Type B pancreatic cell (in vitro differentiated cells): ENCODE measurements at regions not wholly inside any gene's neighbourhood (a gene's known extent, or its start where the extent isn't known, plus 50 kb on each side); places are given as distances from the start of the nearest gene placed in this dataset.

Source experiments
- DNase-seq: peaks from one replicate; pipeline ENCODE4 v3.0.0; 2021; ENCODE audit warnings: mixed read lengths; ENCODE audit not compliant: unreplicated experiment; ENCODE audit errors: extremely low spot score
- H3K27ac Mint-ChIP-seq: 2 replicates; pipeline ENCODE4 v1.8.0; 2021; ENCODE audit warnings: mild to moderate bottlenecking, mixed read lengths
- H3K27me3 Mint-ChIP-seq: 2 replicates; pipeline ENCODE4 v1.8.0; 2021; ENCODE audit warnings: mixed read lengths
- H3K36me3 Mint-ChIP-seq: 2 replicates; pipeline ENCODE4 v1.8.0; 2021; ENCODE audit warnings: mixed read lengths
- H3K4me1 Mint-ChIP-seq: one replicate; pipeline ENCODE4 v1.8.0; 2021; ENCODE audit warnings: mixed read lengths; ENCODE audit not compliant: unreplicated experiment
- H3K4me3 Mint-ChIP-seq: 2 replicates; pipeline ENCODE4 v1.8.0; 2021; ENCODE audit warnings: mild to moderate bottlenecking, mixed read lengths
- H3K9me3 Mint-ChIP-seq: 2 replicates; pipeline ENCODE4 v1.8.0; 2021; ENCODE audit warnings: mixed read lengths
- TF ChIP-seq, protein P1 (sequence below): fragments of 200-600 bp; sonication (generic); conservative IDR thresholded peaks from 2 replicates; pipeline ENCODE4 v1.5.0; 2021; ENCODE audit warnings: antibody characterized with exemption, mild to moderate bottlenecking

DNA sequence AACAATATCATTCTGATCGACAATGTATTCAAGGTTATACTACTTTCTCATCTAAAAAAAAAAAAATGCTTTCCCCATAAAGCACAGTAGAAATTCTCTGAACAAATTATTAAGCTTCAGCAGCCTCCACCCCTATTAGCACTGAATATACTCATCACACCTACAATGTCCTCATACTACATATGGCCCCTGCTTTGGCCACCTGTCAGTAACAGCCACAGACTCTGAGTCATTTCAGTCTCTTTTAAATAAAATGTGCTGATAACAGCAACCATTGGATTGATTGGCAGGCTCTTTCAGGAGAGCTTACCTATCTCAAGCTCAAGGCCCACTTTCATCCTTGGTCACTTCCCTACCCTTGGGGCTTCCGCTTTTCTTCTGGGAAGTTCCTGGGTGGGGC is 236.7 kb downstream of the TMX3 start:
- Mint-ChIP-seq H3K27me3 (no peaks in the 10 kb centered on the region), H3K27ac (no peak overlapping the region), H3K4me3 (no peak overlapping the region), H3K36me3 (no peaks in the 10 kb centered on the region), H3K9me3 (peaks cover 4% of the 10 kb centered on the region), H3K4me1 (no peaks in the 10 kb centered on the region)
- TF ChIP-seq, protein P1, sequence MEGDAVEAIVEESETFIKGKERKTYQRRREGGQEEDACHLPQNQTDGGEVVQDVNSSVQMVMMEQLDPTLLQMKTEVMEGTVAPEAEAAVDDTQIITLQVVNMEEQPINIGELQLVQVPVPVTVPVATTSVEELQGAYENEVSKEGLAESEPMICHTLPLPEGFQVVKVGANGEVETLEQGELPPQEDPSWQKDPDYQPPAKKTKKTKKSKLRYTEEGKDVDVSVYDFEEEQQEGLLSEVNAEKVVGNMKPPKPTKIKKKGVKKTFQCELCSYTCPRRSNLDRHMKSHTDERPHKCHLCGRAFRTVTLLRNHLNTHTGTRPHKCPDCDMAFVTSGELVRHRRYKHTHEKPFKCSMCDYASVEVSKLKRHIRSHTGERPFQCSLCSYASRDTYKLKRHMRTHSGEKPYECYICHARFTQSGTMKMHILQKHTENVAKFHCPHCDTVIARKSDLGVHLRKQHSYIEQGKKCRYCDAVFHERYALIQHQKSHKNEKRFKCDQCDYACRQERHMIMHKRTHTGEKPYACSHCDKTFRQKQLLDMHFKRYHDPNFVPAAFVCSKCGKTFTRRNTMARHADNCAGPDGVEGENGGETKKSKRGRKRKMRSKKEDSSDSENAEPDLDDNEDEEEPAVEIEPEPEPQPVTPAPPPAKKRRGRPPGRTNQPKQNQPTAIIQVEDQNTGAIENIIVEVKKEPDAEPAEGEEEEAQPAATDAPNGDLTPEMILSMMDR = no peak
- no peak for DNase-seq

DNA sequence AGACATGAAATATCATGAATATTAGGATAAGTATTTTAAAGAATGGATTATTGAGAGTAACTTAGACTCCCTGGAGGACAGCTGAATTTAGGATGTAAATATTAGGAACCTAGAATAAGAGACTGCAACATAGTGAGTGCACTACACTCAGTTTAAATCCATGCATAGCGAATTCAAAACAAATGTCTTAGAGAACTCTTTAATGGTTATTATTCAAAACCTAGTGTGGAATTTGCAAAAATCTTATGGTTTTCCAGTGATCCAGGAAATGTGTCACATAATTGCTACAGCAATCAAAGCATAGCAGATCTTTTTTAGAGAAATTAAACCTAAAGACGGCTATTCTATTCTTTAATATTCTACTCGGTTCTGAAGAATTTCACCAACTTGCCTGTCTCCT is 239.0 kb downstream of the TMX3 start:
- no peaks in the 10 kb centered on the region for H3K36me3 Mint-ChIP-seq
- TF ChIP-seq, protein P1 = no peak
- H3K4me1 Mint-ChIP-seq = no peaks in the 10 kb centered on the region
- H3K27ac Mint-ChIP-seq = no peak overlapping the region
- no peak overlapping the region for H3K4me3 Mint-ChIP-seq
- H3K27me3 Mint-ChIP-seq = peaks cover 3% of the 10 kb centered on the region
- H3K9me3 Mint-ChIP-seq = no peaks in the 10 kb centered on the region
- no peak for DNase-seq

DNA sequence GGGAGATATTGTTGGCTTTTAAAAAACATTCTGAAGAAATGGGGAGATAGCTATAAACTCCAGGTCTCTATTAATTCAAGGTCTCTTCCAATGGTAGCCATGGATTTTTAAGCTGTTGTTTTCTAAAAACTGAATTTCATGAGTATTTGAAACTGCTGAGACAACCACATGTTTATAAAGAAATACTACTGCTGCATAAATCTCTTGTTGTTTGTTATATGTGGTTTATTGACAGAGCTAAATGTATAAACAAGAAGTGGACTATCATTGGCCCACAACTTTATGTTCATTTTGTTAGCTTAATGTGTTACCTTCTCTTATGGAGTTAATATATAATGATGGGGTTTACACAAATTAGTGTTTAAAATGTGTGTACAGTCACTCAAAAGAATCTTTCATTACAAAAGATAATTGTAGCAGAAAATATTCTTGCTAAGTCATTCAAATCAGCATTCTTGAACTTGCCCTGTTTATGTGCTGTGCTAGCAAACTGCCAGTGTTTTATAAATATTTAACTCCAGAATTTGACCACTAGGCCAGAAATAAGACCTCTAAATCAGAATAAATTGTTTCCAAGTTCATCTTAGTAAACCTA is 242.1 kb downstream of the TMX3 start:
- Mint-ChIP-seq H3K27ac (no peak overlapping the region), H3K4me3 (no peak overlapping the region), H3K9me3 (no peaks in the 10 kb centered on the region), H3K27me3 (peaks cover 3% of the 10 kb centered on the region), H3K36me3 (no peaks in the 10 kb centered on the region), H3K4me1 (no peaks in the 10 kb centered on the region)
- DNase-seq = no peak
- TF ChIP-seq, protein P1 = no peak

GRCh38 chr18:68469049-68469625 is 245.8 kb downstream of the TMX3 start:
- DNase-seq = no peak
- H3K27ac Mint-ChIP-seq = no peak overlapping the region
- TF ChIP-seq, protein P1 = no peak

DNA sequence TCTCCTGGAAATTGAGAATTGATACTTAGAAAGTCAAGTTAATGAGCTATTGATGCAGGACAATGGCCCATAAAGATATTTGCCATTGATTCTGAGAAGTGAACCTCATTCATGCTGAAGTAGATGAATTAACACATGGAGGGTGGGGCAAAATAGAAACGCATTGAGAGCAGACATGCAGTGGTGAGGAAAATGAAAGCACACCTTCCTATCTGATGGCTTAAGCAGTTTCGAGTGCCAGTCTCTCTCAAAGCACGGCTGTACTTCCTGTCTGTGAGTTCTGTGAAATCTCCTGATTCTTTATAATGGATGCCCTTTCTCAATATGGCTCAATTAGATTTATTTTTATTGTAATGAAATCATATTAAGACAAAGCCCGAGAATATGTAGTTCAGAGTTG is 247.0 kb downstream of the TMX3 start:
- DNase-seq = no peak
- Mint-ChIP-seq H3K27me3 (peaks cover 3% of the 10 kb centered on the region), H3K4me3 (no peak overlapping the region), H3K27ac (no peak overlapping the region), H3K4me1 (no peaks in the 10 kb centered on the region), H3K36me3 (no peaks in the 10 kb centered on the region), H3K9me3 (no peaks in the 10 kb centered on the region)
- TF ChIP-seq, protein P1 = no peak

More at GRCh38 chr18:68469049-68469625, 245.8 kb downstream of the TMX3 start:
- Mint-ChIP-seq H3K4me1 (no peaks in the 10 kb centered on the region), H3K4me3 (no peak overlapping the region), H3K27me3 (peaks cover 3% of the 10 kb centered on the region), H3K9me3 (no peaks in the 10 kb centered on the region), H3K36me3 (no peaks in the 10 kb centered on the region)

GRCh38 chr18:68467329-68467728 is 247.6 kb downstream of the TMX3 start:
- DNase-seq = no peak
- Mint-ChIP-seq H3K4me3 (no peak overlapping the region), H3K4me1 (no peaks in the 10 kb centered on the region)

More at GRCh38 chr18:68467329-68467728, 247.6 kb downstream of the TMX3 start:
- Mint-ChIP-seq H3K27me3 (peaks cover 3% of the 10 kb centered on the region), H3K27ac (no peak overlapping the region), H3K36me3 (no peaks in the 10 kb centered on the region), H3K9me3 (no peaks in the 10 kb centered on the region)
- TF ChIP-seq, protein P1 = no peak
